ENCODE measurements at regions not wholly inside any gene's neighbourhood (a gene's known extent, or its start where the extent isn't known, plus 50 kb on each side); places are given as distances from the start of the nearest gene placed in this dataset.

DNA sequence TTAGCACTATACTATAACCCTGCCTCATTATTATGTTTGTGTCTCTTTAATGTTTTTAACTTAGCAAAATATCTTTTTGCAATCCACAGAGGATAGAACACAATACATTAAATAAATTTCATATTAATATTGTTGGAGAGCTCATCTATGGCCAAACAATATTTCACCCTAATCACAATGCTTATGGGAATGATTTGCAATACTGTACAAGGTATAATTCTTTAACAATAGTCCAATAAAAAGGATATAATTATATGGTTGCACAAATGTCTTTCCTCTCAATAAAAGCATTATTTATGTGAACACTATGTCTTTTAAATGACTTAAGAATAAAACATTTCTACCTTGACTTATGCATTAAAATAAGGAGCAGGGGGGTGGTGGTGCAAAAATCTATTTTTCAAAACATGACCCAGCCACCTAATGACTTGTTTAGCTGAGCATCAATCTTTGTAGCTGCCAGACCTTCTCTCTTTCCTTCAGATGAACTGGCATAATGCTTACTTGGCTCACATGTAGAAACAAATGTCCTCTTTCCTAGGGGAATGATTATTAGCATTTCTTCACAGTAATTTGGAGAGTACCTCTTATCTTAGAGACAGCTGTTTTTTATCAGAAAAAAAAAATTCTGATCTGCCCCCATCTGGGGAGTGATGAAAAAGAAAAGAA lies 1933.6 kb upstream of the LRRTM1 start:
- TF ChIP-seq, protein P1, sequence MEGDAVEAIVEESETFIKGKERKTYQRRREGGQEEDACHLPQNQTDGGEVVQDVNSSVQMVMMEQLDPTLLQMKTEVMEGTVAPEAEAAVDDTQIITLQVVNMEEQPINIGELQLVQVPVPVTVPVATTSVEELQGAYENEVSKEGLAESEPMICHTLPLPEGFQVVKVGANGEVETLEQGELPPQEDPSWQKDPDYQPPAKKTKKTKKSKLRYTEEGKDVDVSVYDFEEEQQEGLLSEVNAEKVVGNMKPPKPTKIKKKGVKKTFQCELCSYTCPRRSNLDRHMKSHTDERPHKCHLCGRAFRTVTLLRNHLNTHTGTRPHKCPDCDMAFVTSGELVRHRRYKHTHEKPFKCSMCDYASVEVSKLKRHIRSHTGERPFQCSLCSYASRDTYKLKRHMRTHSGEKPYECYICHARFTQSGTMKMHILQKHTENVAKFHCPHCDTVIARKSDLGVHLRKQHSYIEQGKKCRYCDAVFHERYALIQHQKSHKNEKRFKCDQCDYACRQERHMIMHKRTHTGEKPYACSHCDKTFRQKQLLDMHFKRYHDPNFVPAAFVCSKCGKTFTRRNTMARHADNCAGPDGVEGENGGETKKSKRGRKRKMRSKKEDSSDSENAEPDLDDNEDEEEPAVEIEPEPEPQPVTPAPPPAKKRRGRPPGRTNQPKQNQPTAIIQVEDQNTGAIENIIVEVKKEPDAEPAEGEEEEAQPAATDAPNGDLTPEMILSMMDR (IDR thresholded peaks at IDR 0.05; ENCODE audit: low read depth, low read length), result no peak

DNA sequence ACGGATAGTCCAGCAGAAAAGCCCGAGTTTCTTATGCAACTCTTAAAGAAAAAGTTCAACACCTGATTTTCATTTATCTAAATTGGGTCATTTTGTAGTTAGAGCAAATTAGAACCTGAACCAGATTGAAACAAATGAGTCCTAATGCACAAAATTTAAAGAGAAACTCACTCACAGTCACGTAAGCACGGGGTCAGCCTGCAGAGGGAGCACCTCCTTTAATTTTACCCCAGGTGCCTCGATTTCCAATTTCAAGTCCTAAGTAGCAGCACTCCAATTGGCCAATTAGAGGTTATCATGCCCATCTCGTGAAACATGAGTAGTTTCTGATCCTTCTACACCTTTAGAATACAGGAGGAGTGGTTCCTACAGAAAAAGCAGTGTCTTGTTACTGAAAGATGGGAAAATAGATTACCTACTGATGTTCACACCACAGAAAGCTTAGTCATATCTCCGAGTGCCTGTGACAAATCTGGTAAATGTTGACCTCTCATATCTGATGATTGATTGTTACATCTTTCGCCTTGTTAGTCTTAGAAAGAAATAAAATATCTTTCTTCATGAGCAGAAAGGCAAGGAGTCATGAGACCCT lies 1929.8 kb upstream of the LRRTM1 start:
- H3K36me3 ChIP-seq, result no peaks in the 10 kb centered on the region
- no peak for DNase-seq (ENCODE audit: low read depth in 1 of 2, low spot score in 1 of 2)
- TF ChIP-seq, protein P1 (IDR thresholded peaks at IDR 0.05; ENCODE audit: low read depth, low read length), result peak; percentile 5

More for the DNA sequence above, 1933.6 kb upstream of the LRRTM1 start:
- no peak for DNase-seq (ENCODE audit: low read depth in 1 of 2, low spot score in 1 of 2)
- H3K27ac ChIP-seq, result peak overlapping the region; percentile 80
- no peak overlapping the region for H3K4me3 ChIP-seq
- H3K36me3 ChIP-seq, result no peaks in the 10 kb centered on the region
- H3K9me3 ChIP-seq (ENCODE audit: low read depth), result no peaks in the 10 kb centered on the region
- peaks cover 31% of the 10 kb centered on the region for H3K4me1 ChIP-seq (ENCODE audit: low read depth)
- H3K27me3 ChIP-seq, result no peaks in the 10 kb centered on the region

DNA sequence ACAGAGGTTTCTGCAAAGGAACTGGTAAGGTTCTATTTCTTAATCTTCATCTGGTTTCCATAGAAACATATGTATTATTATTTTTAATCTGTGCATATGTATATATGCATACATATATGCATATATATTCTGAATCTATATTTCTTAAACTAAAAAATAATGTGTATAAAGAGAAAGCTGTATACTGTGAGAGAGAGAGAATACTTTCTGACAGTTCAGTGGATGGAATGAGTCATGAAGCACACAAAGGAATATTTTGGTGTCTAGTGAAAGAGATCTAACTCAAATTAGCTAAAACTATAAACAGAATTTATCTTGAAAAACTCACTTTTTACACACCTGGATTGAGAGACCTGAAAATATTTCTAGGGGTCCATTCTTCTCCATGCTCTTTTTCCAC lies 1929.3 kb upstream of the LRRTM1 start:
- no peak overlapping the region for H3K4me3 ChIP-seq
- TF ChIP-seq, protein P1 (IDR thresholded peaks at IDR 0.05; ENCODE audit: low read depth, low read length), result no peak
- H3K36me3 ChIP-seq, result no peaks in the 10 kb centered on the region
- no peaks in the 10 kb centered on the region for H3K9me3 ChIP-seq (ENCODE audit: low read depth)
- no peak for DNase-seq (ENCODE audit: low read depth in 1 of 2, low spot score in 1 of 2)
- H3K27me3 ChIP-seq, result no peaks in the 10 kb centered on the region
- H3K27ac ChIP-seq, result no peak overlapping the region
- H3K4me1 ChIP-seq (ENCODE audit: low read depth), result peaks cover 20% of the 10 kb centered on the region

More for the DNA sequence above, 1929.8 kb upstream of the LRRTM1 start:
- H3K27ac ChIP-seq, result no peak overlapping the region
- no peak overlapping the region for H3K4me3 ChIP-seq
- no peaks in the 10 kb centered on the region for H3K9me3 ChIP-seq (ENCODE audit: low read depth)
- H3K4me1 ChIP-seq (ENCODE audit: low read depth), result peaks cover 25% of the 10 kb centered on the region
- H3K27me3 ChIP-seq, result no peaks in the 10 kb centered on the region

DNA sequence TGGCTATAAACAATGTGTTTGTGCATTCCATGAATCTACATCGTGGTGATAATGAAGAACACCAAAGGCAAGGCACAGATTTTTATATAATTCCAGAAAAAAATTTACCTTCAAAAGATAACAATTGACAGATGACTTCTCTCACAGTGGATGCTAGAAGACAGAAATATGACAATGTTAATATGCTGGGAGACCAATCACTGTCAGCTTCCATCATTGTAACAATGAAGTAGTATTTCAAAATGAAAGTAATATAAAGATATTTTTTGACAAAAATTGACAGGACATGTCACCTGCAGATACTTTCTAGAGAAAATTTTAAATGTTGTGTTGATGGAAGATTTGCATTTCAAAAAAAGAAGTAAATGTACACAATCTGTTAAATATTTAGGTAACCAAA lies 1925.9 kb upstream of the LRRTM1 start:
- DNase-seq (ENCODE audit: low read depth in 1 of 2, low spot score in 1 of 2), result no peak
- TF ChIP-seq, protein P1 (IDR thresholded peaks at IDR 0.05; ENCODE audit: low read depth, low read length), result no peak
- Histone ChIP-seq H3K4me3 (no peak overlapping the region), H3K36me3 (no peaks in the 10 kb centered on the region), H3K9me3 (ENCODE audit: low read depth) (no peaks in the 10 kb centered on the region), H3K27ac (no peak overlapping the region), H3K4me1 (ENCODE audit: low read depth) (no peaks in the 10 kb centered on the region), H3K27me3 (no peaks in the 10 kb centered on the region)

DNA sequence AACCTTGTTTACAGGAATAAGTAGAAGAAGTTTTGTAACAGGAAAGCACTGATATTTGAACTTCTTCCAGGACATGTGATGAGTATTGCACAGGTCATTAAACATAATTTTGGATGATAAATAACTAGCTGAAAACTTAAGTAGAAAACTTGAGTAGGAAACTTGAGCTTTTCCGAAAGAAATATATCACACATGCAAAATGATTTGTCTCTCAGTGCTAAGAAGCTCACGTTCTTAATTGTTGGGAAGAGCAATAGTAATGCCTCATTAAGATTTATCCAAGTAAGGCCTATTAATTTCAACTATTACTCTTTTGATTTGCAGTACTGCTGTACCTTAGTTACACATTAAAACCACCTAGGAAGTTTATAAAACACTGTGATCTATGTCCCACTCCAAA lies 1921.9 kb upstream of the LRRTM1 start:
- no peaks in the 10 kb centered on the region for H3K27me3 ChIP-seq
- H3K36me3 ChIP-seq, result no peaks in the 10 kb centered on the region
- no peak overlapping the region for H3K4me3 ChIP-seq
- no peak overlapping the region for H3K27ac ChIP-seq
- no peak for DNase-seq (ENCODE audit: low read depth in 1 of 2, low spot score in 1 of 2)
- H3K9me3 ChIP-seq (ENCODE audit: low read depth), result no peaks in the 10 kb centered on the region
- TF ChIP-seq, protein P1 (IDR thresholded peaks at IDR 0.05; ENCODE audit: low read depth, low read length), result no peak
- no peaks in the 10 kb centered on the region for H3K4me1 ChIP-seq (ENCODE audit: low read depth)

All from cardiac muscle cell (in vitro differentiated cells and primary cell).